IPS-NIHi7 (cell line): ENCODE measurements at regions not wholly inside any gene's neighbourhood (a gene's known extent, or its start where the extent isn't known, plus 50 kb on each side); places are given as distances from the start of the nearest gene placed in this dataset.

ENCODE experiments used
- DNase-seq: peaks from one replicate; pipeline ENCODE4 v3.0.0; 2012; ENCODE audit warnings: mixed read lengths; ENCODE audit errors: extremely low spot score

DNA sequence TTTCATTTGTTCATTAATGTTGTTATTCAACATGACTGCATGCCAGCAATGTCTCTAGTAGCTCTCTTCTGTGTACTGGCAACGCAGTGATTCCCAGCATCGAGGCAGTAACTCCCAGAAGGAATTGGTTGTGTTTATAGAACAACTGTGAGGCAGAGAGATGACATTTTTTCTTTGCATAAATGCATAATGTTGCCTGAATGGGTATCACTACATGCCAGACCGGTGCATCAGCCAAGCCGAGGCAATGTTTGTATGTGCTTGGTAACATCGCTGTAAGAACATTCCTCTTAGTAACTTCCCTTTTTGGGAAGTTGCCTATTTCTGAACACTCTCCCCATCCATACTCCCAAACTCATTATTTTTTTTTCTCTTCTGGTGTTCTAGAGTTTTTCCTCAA, 182.9 kb downstream of the HTR7 start:
- DNase-seq: no peak

DNA sequence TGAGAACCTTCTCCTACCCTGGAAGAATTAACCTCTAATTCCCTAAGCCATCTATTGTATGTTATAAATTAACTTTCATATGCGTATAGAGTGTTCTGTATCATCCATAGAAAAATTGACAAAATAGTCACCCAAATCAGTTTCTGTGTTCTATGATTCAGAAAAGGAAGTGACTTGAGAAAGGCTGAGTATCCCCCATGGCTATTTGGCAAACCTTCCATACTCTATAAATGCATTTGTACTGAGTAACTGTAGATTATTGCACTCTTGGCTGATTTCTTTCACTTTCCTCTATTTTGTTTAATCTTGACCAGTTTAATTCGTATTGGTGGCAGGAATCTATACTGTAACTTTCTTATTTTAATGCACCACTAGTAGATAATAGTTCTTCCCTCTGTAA, 182.2 kb downstream of the HTR7 start:
- DNase-seq: no peak
